NCI-H1048 (cell line): ENCODE measurements at regions not wholly inside any gene's neighbourhood (a gene's known extent, or its start where the extent isn't known, plus 50 kb on each side); places are given as distances from the start of the nearest gene placed in this dataset.
"Not testable (repeated sequence)": the region's sequence is repeated elsewhere in the genome, so short reads cannot be mapped to it uniquely, and the experiment has no call there.

ENCODE experiments used
- DNase-seq: peaks from one replicate; lab custom pipeline; 2025; lab: John Stamatoyannopoulos, UW

- no peak for DNase-seq
Observed at GRCh38 chr20:48490961-48491831, 336.6 kb downstream of the PREX1 start.

GRCh38 chr20:48490341-48490740 is 337.5 kb downstream of the PREX1 start:
- not testable (repeated sequence) for DNase-seq

- DNase-seq: no peak
Observed at GRCh38 chr20:48489656-48490055, 338.1 kb downstream of the PREX1 start.

GRCh38 chr20:48489046-48489463 is 338.7 kb downstream of the PREX1 start:
- DNase-seq: no peak

- not testable (repeated sequence) for DNase-seq
Observed at GRCh38 chr20:48488334-48489034, 339.3 kb downstream of the PREX1 start.

GRCh38 chr20:48486065-48486464 is 341.7 kb downstream of the PREX1 start:
- no peak for DNase-seq

GRCh38 chr20:48485153-48485552 is 342.6 kb downstream of the PREX1 start:
- DNase-seq: not testable (repeated sequence)

- DNase-seq: no peak
Observed at GRCh38 chr20:48483334-48484066, 344.3 kb downstream of the PREX1 start.

- no peak for DNase-seq
Observed at GRCh38 chr20:48482790-48483189, 345.0 kb downstream of the PREX1 start.

GRCh38 chr20:48480216-48480772 is 347.5 kb downstream of the PREX1 start:
- DNase-seq: no peak

GRCh38 chr20:48478806-48479585 is 348.8 kb downstream of the PREX1 start:
- DNase-seq: no peak

- DNase-seq: no peak
Observed at GRCh38 chr20:48478370-48478769, 349.4 kb downstream of the PREX1 start.

- DNase-seq: no peak
Observed at GRCh38 chr20:48476854-48477253, 350.9 kb downstream of the PREX1 start.

- DNase-seq: no peak
Observed at GRCh38 chr20:48474022-48474421, 353.8 kb downstream of the PREX1 start.

GRCh38 chr20:48471759-48472408 is 355.9 kb downstream of the PREX1 start:
- no peak for DNase-seq

GRCh38 chr20:48471176-48471575 is 356.6 kb downstream of the PREX1 start:
- DNase-seq: no peak

- no peak for DNase-seq
Observed at GRCh38 chr20:48470141-48470540, 357.7 kb downstream of the PREX1 start.

- DNase-seq: no peak
Observed at GRCh38 chr20:48469026-48469425, 358.8 kb downstream of the PREX1 start.

GRCh38 chr20:48468571-48468970 is 359.2 kb downstream of the PREX1 start:
- DNase-seq: no peak

- DNase-seq: no peak
Observed at GRCh38 chr20:48467622-48468021, 360.2 kb downstream of the PREX1 start.

GRCh38 chr20:48465271-48465670 is 362.5 kb downstream of the PREX1 start:
- no peak for DNase-seq
